ENCODE measurements at regions not wholly inside any gene's neighbourhood (a gene's known extent, or its start where the extent isn't known, plus 50 kb on each side); places are given as distances from the start of the nearest gene placed in this dataset.

DNA sequence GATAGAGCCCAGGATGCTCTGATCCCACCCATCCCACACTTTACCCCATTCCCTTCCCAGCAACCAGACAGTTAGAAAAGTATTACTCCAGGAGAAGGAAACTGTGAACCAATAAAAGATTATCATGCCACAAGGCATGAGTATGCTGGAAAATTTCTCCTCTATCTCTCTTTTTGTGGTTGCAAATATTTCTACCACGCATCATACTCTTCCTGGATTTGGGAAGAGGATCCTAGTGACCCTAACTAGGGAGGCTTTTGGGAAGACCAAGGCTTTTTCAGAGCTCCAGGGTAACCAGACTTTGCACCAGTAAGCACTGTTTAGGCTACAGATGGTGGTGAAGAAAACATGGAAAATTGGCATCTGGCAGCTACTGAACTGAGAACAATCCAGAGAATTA lies 257.6 kb upstream of the CLNK start:
- DNase-seq (ENCODE audit: low read depth): no peak
- no peak overlapping the region for H3K4me3 ChIP-seq (ENCODE audit: low read depth, low read length)
- TF ChIP-seq, protein P1, sequence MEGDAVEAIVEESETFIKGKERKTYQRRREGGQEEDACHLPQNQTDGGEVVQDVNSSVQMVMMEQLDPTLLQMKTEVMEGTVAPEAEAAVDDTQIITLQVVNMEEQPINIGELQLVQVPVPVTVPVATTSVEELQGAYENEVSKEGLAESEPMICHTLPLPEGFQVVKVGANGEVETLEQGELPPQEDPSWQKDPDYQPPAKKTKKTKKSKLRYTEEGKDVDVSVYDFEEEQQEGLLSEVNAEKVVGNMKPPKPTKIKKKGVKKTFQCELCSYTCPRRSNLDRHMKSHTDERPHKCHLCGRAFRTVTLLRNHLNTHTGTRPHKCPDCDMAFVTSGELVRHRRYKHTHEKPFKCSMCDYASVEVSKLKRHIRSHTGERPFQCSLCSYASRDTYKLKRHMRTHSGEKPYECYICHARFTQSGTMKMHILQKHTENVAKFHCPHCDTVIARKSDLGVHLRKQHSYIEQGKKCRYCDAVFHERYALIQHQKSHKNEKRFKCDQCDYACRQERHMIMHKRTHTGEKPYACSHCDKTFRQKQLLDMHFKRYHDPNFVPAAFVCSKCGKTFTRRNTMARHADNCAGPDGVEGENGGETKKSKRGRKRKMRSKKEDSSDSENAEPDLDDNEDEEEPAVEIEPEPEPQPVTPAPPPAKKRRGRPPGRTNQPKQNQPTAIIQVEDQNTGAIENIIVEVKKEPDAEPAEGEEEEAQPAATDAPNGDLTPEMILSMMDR (conservative IDR thresholded peaks at IDR 0.05; ENCODE audit: low read depth, low read length): no peak

DNA sequence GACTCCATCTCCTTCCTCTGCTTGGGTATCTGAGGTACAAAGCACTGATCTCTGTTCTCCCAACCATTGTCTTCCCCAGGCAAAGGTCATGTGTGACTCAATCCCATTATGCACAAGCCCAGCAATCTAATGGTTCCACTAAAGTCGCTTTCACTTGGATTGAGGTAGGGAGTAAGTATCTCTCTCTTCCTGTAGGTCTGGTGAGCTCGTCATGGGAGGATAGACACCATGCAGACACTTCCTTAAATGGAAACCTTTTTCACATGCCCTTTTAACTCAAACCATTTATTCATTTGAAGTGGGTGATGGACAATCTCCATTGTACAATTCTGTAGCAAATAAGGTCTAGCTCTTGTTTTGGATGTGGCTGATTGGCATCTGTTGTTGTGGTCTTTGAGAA lies 245.2 kb upstream of the CLNK start:
- no peak overlapping the region for H3K4me3 ChIP-seq (ENCODE audit: low read depth, low read length)
- no peak for DNase-seq (ENCODE audit: low read depth)
- TF ChIP-seq, protein P1 (conservative IDR thresholded peaks at IDR 0.05; ENCODE audit: low read depth, low read length): no peak

DNA sequence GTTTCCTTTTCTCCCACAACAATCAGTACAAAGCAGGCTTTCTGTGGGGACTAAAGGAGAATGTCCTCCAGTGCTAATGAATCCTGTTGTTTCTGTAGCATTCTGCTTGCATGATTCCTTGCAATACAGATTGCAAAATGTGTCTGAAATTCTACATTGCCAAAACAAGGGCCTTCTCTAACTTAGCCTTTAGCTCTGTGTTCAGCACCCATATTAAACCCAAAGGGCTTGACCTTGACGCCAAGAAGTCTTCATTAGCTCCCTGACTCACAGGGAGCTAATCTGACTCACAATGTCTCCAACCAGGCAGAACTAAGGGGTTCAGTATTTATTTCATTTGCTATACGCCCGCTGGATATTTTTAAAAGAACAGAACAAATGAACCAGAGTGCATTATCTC lies 241.4 kb upstream of the CLNK start:
- TF ChIP-seq, protein P1 (conservative IDR thresholded peaks at IDR 0.05; ENCODE audit: low read depth, low read length): no peak
- H3K4me3 ChIP-seq (ENCODE audit: low read depth, low read length): no peak overlapping the region
- DNase-seq (ENCODE audit: low read depth): peak; percentile 46

DNA sequence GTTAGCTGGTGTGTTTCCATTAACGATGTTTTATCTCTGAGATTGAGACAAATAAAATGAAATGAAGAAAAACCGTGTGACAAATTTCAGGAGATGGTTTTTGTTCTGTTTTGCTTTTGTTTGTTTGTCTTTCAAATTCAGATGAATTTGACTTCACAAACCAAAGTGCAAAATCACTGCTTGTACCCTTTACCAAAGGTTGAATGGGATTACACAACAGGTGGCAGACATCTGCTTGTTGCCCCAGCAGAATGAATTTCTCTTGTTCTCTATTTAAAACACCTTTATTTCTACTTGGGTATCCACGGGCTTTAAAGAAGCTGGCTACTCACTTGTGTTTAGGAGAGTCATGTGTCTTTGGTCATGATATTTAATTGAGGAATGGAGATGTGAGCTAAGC lies 239.7 kb upstream of the CLNK start:
- TF ChIP-seq, protein P1 (conservative IDR thresholded peaks at IDR 0.05; ENCODE audit: low read depth, low read length): no peak
- H3K4me3 ChIP-seq (ENCODE audit: low read depth, low read length): no peak overlapping the region
- DNase-seq (ENCODE audit: low read depth): no peak

DNA sequence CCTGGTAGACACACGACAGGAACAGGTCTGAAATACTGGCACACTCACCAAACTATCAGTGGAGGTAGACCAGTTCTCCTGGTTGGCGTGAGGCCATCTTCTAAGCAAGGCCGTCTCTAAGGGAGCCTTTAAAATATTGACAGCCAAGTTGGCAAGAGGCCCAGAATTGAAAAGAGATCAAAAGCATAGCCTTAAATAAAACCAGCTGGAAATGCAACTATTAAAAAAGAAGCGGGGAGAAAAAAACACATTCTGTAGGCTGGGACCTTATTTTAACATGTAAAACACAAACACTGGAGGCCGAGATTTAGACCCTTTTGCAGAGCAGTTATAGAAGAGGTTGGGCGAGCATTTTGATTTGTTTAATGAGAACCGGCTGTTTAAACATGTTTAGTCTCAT lies 233.0 kb upstream of the CLNK start:
- peak; percentile 8 for DNase-seq (ENCODE audit: low read depth)
- TF ChIP-seq, protein P1 (conservative IDR thresholded peaks at IDR 0.05; ENCODE audit: low read depth, low read length): no peak
- no peak overlapping the region for H3K4me3 ChIP-seq (ENCODE audit: low read depth, low read length)

DNA sequence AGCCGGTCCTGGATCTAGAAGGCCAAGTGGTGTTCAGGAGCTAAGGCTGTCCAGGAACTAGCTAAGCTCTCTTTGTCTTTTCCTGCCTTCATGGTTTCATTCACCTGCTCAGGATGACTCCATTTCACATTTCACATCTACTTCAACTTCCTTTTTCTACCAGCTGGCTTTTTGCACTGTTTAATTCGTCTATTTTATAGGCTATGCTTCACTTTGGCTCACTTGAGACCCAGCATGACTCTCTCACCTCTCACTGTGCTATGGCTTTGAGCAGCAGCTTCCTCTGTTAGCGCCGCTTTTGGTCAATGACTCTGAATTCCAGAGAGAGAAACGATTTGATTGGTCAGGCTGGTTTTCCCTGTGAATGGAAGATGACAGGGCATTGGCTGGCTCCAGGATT lies 213.5 kb upstream of the CLNK start:
- H3K4me3 ChIP-seq (ENCODE audit: low read depth, low read length): no peak overlapping the region
- DNase-seq (ENCODE audit: low read depth): no peak
- TF ChIP-seq, protein P1 (conservative IDR thresholded peaks at IDR 0.05; ENCODE audit: low read depth, low read length): no peak

DNA sequence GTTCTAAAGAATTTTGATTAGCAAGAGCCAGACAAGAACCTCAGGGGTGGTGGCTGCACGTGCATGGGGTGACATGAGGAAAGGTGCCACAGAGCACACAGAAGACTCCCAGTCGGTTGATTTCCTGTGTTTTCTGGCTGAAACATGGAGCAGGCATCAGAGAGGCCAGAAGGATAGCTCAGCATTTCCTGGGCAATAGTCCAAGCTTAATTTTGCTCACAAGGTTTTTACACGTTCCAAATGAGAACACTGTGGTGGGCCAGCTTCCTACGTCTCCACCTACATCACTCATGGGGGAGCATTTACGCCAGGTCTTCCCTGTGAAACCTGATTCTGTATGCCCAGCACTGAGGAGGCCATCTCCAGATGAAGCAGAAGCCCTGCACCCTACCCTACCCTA lies 212.5 kb upstream of the CLNK start:
- no peak for DNase-seq (ENCODE audit: low read depth)
- TF ChIP-seq, protein P1 (conservative IDR thresholded peaks at IDR 0.05; ENCODE audit: low read depth, low read length): no peak
- H3K4me3 ChIP-seq (ENCODE audit: low read depth, low read length): no peak overlapping the region

Measured in choroid plexus epithelial cell (primary cell).